ENCODE measurements at regions not wholly inside any gene's neighbourhood (a gene's known extent, or its start where the extent isn't known, plus 50 kb on each side); places are given as distances from the start of the nearest gene placed in this dataset.

GRCh38 chr12:87348071-87348470 lies 681.1 kb downstream of the C12orf50 start:
- TF ChIP-seq CTCF (IDR thresholded peaks at IDR 0.05) (no peak), POLR2A (IDR thresholded peaks at IDR 0.05) (no peak)

All from transverse colon (tissue), 3 donors.